GM23338 (cell line): ENCODE measurements at regions not wholly inside any gene's neighbourhood (a gene's known extent, or its start where the extent isn't known, plus 50 kb on each side); places are given as distances from the start of the nearest gene placed in this dataset.

ENCODE experiments used
- CREB1 ChIP-seq: fragments of 250-450 bp; sonication (Bioruptor Pico); IDR thresholded peaks from 2 replicates; pipeline ENCODE4 v1.5.0; 2020; ENCODE audit warnings: low read depth, mild to moderate bottlenecking, moderate library complexity
- EZH2 ChIP-seq: fragments of 200-600 bp; sonication (generic); IDR thresholded peaks from one replicate; pipeline ENCODE4 v1.8.0; 2017; ENCODE audit warnings: antibody characterized with exemption, mild to moderate bottlenecking, low read depth; ENCODE audit not compliant: unreplicated experiment
- POLR2AphosphoS5 ChIP-seq: IDR thresholded peaks from 2 replicates; pipeline ENCODE4 v1.6.1; 2016; ENCODE audit warnings: antibody characterized with exemption, low read depth
- REST ChIP-seq: IDR thresholded peaks from one replicate; pipeline ENCODE4 v1.6.1; 2018; ENCODE audit warnings: antibody characterized with exemption; ENCODE audit not compliant: unreplicated experiment
- TF ChIP-seq, protein P1 (sequence below), 2 experiments: fragments of 200-600 bp in 1 of 2; sonication (generic) in 1 of 2; conservative IDR thresholded peaks; 2 replicates each; pipeline versions ENCODE4 v1.5.1 to v1.6.1; 2016 to 2017; ENCODE audit warnings: antibody characterized with exemption in 2 of 2, low read depth in 2 of 2, mild to moderate bottlenecking in 2 of 2, moderate library complexity in 1 of 2
- TF ChIP-seq, protein P2 (sequence below): IDR thresholded peaks from 2 replicates; pipeline ENCODE4 v1.6.1; 2016; ENCODE audit warnings: antibody characterized with exemption

GRCh38 chr12:124721501-124722162 lies 142.0 kb downstream of the SCARB1 start:
- TF ChIP-seq, protein P1, sequence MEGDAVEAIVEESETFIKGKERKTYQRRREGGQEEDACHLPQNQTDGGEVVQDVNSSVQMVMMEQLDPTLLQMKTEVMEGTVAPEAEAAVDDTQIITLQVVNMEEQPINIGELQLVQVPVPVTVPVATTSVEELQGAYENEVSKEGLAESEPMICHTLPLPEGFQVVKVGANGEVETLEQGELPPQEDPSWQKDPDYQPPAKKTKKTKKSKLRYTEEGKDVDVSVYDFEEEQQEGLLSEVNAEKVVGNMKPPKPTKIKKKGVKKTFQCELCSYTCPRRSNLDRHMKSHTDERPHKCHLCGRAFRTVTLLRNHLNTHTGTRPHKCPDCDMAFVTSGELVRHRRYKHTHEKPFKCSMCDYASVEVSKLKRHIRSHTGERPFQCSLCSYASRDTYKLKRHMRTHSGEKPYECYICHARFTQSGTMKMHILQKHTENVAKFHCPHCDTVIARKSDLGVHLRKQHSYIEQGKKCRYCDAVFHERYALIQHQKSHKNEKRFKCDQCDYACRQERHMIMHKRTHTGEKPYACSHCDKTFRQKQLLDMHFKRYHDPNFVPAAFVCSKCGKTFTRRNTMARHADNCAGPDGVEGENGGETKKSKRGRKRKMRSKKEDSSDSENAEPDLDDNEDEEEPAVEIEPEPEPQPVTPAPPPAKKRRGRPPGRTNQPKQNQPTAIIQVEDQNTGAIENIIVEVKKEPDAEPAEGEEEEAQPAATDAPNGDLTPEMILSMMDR (conservative IDR thresholded peaks at IDR 0.05; ENCODE audit: low read depth in 2 of 2), result no peak
- TF ChIP-seq EZH2 (no peak), POLR2AphosphoS5 (no peak), REST (no peak), CREB1 (CRISPR knock-in tag) (no peak)
- TF ChIP-seq, protein P2, sequence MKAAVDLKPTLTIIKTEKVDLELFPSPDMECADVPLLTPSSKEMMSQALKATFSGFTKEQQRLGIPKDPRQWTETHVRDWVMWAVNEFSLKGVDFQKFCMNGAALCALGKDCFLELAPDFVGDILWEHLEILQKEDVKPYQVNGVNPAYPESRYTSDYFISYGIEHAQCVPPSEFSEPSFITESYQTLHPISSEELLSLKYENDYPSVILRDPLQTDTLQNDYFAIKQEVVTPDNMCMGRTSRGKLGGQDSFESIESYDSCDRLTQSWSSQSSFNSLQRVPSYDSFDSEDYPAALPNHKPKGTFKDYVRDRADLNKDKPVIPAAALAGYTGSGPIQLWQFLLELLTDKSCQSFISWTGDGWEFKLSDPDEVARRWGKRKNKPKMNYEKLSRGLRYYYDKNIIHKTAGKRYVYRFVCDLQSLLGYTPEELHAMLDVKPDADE, result no peak
